ENCODE measurements at regions not wholly inside any gene's neighbourhood (a gene's known extent, or its start where the extent isn't known, plus 50 kb on each side); places are given as distances from the start of the nearest gene placed in this dataset.

- DNase-seq (ENCODE audit: low read depth) = no peak
- TF ChIP-seq, protein P1, sequence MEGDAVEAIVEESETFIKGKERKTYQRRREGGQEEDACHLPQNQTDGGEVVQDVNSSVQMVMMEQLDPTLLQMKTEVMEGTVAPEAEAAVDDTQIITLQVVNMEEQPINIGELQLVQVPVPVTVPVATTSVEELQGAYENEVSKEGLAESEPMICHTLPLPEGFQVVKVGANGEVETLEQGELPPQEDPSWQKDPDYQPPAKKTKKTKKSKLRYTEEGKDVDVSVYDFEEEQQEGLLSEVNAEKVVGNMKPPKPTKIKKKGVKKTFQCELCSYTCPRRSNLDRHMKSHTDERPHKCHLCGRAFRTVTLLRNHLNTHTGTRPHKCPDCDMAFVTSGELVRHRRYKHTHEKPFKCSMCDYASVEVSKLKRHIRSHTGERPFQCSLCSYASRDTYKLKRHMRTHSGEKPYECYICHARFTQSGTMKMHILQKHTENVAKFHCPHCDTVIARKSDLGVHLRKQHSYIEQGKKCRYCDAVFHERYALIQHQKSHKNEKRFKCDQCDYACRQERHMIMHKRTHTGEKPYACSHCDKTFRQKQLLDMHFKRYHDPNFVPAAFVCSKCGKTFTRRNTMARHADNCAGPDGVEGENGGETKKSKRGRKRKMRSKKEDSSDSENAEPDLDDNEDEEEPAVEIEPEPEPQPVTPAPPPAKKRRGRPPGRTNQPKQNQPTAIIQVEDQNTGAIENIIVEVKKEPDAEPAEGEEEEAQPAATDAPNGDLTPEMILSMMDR (conservative IDR thresholded peaks at IDR 0.05; ENCODE audit: low read depth, low read length) = no peak
- H3K4me3 ChIP-seq (ENCODE audit: low read depth, low read length) = no peak overlapping the region
Observed at GRCh38 chr2:180481998-180482397, 474.9 kb upstream of the CWC22 start.

- TF ChIP-seq, protein P1 (conservative IDR thresholded peaks at IDR 0.05; ENCODE audit: low read depth, low read length) = no peak
- no peak overlapping the region for H3K4me3 ChIP-seq (ENCODE audit: low read depth, low read length)
- no peak for DNase-seq (ENCODE audit: low read depth)
Observed at GRCh38 chr2:180478883-180479282, 471.8 kb upstream of the CWC22 start.

- TF ChIP-seq, protein P1 (conservative IDR thresholded peaks at IDR 0.05; ENCODE audit: low read depth, low read length) = no peak
- no peak overlapping the region for H3K4me3 ChIP-seq (ENCODE audit: low read depth, low read length)
- no peak for DNase-seq (ENCODE audit: low read depth)
Observed at GRCh38 chr2:180474716-180475115, 467.6 kb upstream of the CWC22 start.

DNA sequence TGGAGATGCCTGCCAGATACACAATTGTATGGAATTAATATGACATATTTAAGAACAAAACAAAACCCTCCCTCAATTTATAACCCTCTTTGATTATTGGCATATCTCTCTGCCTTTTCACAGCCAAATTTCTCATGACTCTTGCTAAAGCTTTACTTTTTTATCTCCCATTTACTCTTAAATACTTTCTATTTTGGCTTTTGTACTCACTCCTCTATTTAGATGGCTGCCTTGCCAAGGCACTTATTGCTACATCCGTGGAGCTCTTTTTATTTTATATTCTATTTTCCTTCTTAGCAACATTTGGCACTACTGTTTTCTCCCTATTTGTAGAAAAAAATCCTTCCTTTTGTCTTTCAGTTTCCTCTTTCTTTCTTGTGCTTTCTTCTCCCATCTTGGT, 466.4 kb upstream of the CWC22 start:
- no peak overlapping the region for H3K4me3 ChIP-seq (ENCODE audit: low read depth, low read length)
- no peak for DNase-seq (ENCODE audit: low read depth)
- TF ChIP-seq, protein P1 (conservative IDR thresholded peaks at IDR 0.05; ENCODE audit: low read depth, low read length) = no peak

DNA sequence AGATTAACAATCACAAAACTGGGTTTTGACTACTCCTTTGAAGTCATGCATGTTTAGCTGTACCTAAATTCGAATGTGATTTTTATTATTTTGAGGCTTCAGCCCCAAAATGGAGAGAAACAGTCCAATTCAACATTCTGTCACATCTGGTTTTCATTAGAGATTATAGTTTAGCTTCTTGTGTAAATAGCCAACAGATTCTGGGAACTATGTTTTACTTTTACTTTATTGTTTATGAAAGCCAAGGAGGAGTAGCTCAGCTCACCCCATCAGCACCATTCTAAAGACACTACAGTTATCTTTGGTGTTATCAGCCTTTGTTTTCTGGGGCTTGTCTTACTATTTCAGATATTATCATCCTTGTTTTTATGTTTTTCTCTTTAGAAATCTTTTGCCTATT, 465.0 kb upstream of the CWC22 start:
- DNase-seq (ENCODE audit: low read depth) = no peak

GRCh38 chr2:180463608-180464007, 456.5 kb upstream of the CWC22 start:
- TF ChIP-seq, protein P1 (conservative IDR thresholded peaks at IDR 0.05; ENCODE audit: low read depth, low read length) = no peak
- H3K4me3 ChIP-seq (ENCODE audit: low read depth, low read length) = no peak overlapping the region
- no peak for DNase-seq (ENCODE audit: low read depth)

More for the DNA sequence above, 465.0 kb upstream of the CWC22 start:
- TF ChIP-seq, protein P1 (conservative IDR thresholded peaks at IDR 0.05; ENCODE audit: low read depth, low read length) = no peak
- no peak overlapping the region for H3K4me3 ChIP-seq (ENCODE audit: low read depth, low read length)

DNA sequence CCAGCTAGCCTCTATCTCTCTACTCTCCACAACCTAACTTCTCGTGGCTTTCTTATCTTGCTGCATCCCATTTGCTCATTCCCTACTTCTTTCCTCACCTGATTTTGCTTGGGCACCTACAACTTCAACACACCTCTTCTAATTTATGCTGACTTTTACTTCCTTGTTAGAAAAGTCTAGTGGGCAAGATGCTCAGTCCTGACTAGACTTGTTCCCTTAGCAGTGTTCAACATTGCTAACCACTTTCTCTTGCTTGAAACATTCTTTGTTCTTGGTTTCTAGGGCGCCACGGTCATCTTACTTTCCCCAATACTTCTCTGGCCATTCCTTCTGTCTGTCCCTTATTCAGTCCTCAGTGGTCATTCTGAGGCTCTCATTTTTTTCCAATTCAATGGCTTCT, 454.7 kb upstream of the CWC22 start:
- TF ChIP-seq, protein P1 (conservative IDR thresholded peaks at IDR 0.05; ENCODE audit: low read depth, low read length) = no peak
- no peak for DNase-seq (ENCODE audit: low read depth)
- H3K4me3 ChIP-seq (ENCODE audit: low read depth, low read length) = no peak overlapping the region
